Smooth muscle cell (in vitro differentiated cells): ENCODE measurements at regions not wholly inside any gene's neighbourhood (a gene's known extent, or its start where the extent isn't known, plus 50 kb on each side); places are given as distances from the start of the nearest gene placed in this dataset.
A peak's percentile ranks its signal among the peaks of the same experiment; 100 is the strongest.

Experiments
- DNase-seq: peaks from one replicate; lab custom pipeline; 2025; ENCODE audit not compliant: unreplicated experiment; lab: John Stamatoyannopoulos, UW
- H2AFZ ChIP-seq: fragments of 200-600 bp; sonication (generic); 2 replicates; pipeline ENCODE4 v1.6.0; 2016; ENCODE audit warnings: antibody characterized with exemption, low read depth, mild to moderate bottlenecking
- H3F3A ChIP-seq: fragments of 200-600 bp; sonication (generic); 2 replicates; pipeline ENCODE4 v1.6.0; 2017; ENCODE audit warnings: antibody characterized with exemption, low read depth
- H3K27ac ChIP-seq: fragments of 200-600 bp; sonication (generic); 2 replicates; pipeline ENCODE4 v1.5.1; 2016; ENCODE audit warnings: low read depth, mild to moderate bottlenecking
- H3K27me3 ChIP-seq: fragments of 200-600 bp; sonication (generic); 2 replicates; pipeline ENCODE4 v1.6.1; 2016; ENCODE audit warnings: low read depth, mild to moderate bottlenecking
- H3K36me3 ChIP-seq: fragments of 200-600 bp; sonication (generic); 2 replicates; pipeline ENCODE4 v1.5.1; 2016; ENCODE audit warnings: low read depth
- H3K4me1 ChIP-seq: fragments of 200-600 bp; sonication (generic); 2 replicates; pipeline ENCODE4 v1.5.1; 2016; ENCODE audit warnings: low read depth
- H3K4me2 ChIP-seq: fragments of 200-600 bp; sonication (generic); 2 replicates; pipeline ENCODE4 v1.6.0; 2016; ENCODE audit warnings: mild to moderate bottlenecking
- H3K4me3 ChIP-seq: fragments of 200-600 bp; sonication (generic); 2 replicates; pipeline ENCODE4 v1.5.1; 2016; ENCODE audit warnings: mild to moderate bottlenecking
- H3K79me2 ChIP-seq: fragments of 200-600 bp; sonication (generic); 2 replicates; pipeline ENCODE4 v1.6.0; 2016; ENCODE audit warnings: low read depth, mild to moderate bottlenecking
- H3K9ac ChIP-seq: fragments of 200-600 bp; sonication (generic); 2 replicates; pipeline ENCODE4 v1.6.0; 2016; ENCODE audit warnings: low read depth
- H3K9me3 ChIP-seq: fragments of 200-600 bp; sonication (generic); replicated peaks from 2 replicates; pipeline ENCODE4 v1.5.1; 2016; ENCODE audit warnings: low read depth
- H4K20me1 ChIP-seq: fragments of 200-600 bp; sonication (generic); 2 replicates; pipeline ENCODE4 v1.6.0; 2016; ENCODE audit warnings: low read depth
- WGBS: methylation state at CpG from one replicate; pipeline ENCODE4 v1.1.7; 2016; ENCODE audit warnings: low lambda C conversion rate; 5-methylcytosine and 5-hydroxymethylcytosine counted together
- TF ChIP-seq, protein P1 (sequence below): fragments of 200-600 bp; sonication (generic); IDR thresholded peaks from 2 replicates; pipeline ENCODE4 v1.5.1; 2017; ENCODE audit warnings: borderline replicate concordance, mild to moderate bottlenecking, antibody characterized with exemption; ENCODE audit not compliant: insufficient read depth, poor library complexity, severe bottlenecking

DNA sequence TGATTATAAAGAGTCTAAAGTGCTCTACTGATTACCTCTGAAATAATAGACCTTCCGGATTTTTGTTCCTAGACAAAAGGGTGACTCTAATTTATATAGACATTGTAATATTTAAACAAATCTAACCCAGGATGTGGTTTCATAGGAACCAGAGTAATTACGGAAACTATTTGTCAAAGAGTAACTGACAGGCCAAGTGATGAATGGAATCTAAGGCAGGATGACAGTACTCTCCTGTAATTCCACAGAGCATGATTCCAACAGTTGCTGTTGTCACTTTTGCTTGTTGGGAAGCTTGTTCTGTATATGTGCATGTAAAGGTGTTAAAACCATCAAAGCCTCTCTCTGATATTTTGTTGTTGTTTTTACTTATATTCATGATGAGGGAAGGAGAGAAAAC is 1141.0 kb downstream of the IGSF11 start:
- no peaks in the 10 kb centered on the region for H3K27me3 ChIP-seq
- no peaks in the 10 kb centered on the region for H3F3A ChIP-seq
- no peaks in the 10 kb centered on the region for H4K20me1 ChIP-seq
- 80% methylated on average over 2 of the region's 2 CpGs for WGBS
- no peak overlapping the region for H2AFZ ChIP-seq
- peaks cover 1% of the 10 kb centered on the region for H3K4me1 ChIP-seq
- H3K9me3 ChIP-seq, result no peaks in the 10 kb centered on the region
- no peak for DNase-seq
- H3K27ac ChIP-seq, result no peak overlapping the region
- H3K4me3 ChIP-seq, result no peak overlapping the region
- H3K79me2 ChIP-seq, result no peaks in the 10 kb centered on the region
- H3K4me2 ChIP-seq, result no peak overlapping the region
- H3K36me3 ChIP-seq, result no peaks in the 10 kb centered on the region
- no peak overlapping the region for H3K9ac ChIP-seq
- TF ChIP-seq, protein P1, sequence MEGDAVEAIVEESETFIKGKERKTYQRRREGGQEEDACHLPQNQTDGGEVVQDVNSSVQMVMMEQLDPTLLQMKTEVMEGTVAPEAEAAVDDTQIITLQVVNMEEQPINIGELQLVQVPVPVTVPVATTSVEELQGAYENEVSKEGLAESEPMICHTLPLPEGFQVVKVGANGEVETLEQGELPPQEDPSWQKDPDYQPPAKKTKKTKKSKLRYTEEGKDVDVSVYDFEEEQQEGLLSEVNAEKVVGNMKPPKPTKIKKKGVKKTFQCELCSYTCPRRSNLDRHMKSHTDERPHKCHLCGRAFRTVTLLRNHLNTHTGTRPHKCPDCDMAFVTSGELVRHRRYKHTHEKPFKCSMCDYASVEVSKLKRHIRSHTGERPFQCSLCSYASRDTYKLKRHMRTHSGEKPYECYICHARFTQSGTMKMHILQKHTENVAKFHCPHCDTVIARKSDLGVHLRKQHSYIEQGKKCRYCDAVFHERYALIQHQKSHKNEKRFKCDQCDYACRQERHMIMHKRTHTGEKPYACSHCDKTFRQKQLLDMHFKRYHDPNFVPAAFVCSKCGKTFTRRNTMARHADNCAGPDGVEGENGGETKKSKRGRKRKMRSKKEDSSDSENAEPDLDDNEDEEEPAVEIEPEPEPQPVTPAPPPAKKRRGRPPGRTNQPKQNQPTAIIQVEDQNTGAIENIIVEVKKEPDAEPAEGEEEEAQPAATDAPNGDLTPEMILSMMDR, result no peak

DNA sequence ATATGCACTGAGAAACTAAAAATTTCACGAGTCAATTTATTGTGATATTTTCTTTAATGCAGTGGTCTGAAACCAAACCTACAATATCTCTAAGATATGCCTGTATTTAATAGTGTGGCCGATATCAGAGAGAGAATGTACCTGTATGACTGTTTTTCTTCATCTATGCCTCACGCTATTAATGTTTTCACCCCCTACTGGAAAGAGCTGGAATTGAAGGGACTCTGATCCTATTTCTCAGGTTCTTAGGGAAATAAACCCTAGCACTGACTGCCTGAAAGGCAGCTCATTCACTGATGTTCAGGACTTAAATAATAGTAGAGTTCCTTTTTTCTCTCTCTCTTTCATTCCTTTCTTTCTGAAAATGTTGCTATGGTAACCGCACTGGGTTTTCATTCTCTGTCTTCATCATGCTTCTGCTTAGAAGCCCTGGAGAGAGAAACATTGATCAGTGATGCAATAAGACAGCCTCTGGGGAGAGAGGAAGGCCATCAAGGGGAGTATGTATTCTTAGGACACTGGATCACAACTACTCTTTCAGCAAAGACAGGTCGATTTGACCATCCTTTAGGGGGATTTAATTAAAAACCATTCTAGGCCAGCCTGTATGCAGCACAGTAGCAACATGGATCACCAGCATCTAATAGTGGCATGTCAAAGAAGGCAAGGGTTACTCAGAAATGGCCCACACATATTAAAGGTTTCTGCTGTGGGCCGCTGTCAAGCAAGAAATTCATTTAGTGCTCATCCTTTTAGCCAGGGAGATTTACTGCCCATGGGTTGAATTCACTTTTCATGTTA is 1135.7 kb downstream of the IGSF11 start:
- Histone ChIP-seq H3F3A (no peaks in the 10 kb centered on the region), H3K9ac (no peak overlapping the region), H3K27me3 (no peaks in the 10 kb centered on the region), H3K4me1 (no peaks in the 10 kb centered on the region), H3K27ac (no peak overlapping the region), H4K20me1 (no peaks in the 10 kb centered on the region), H2AFZ (no peak overlapping the region), H3K79me2 (no peaks in the 10 kb centered on the region), H3K4me3 (no peak overlapping the region), H3K36me3 (no peaks in the 10 kb centered on the region), H3K4me2 (no peak overlapping the region), H3K9me3 (no peaks in the 10 kb centered on the region)
- no peak for DNase-seq
- TF ChIP-seq, protein P1, result peak; percentile 17
- WGBS, result 47% methylated on average over 6 of the region's 6 CpGs

DNA sequence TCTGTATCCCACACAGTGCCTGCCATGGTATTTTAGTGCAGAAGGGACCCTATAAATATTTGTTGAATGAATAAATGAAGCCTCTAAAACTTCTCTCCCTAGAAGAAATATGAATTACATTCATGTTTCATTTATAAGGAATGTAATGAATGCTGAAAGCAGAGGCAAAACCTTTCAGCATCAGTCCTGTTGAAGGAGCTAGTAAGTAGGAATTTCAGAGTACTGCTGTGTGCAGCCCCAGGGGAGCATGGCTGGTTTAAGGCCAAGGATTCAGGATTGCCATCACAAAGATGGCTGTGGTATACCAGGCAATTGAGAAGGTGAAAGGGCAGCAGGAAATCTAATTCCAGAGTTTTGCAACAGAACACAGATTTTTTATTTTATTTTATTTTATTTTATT is 1131.4 kb downstream of the IGSF11 start:
- TF ChIP-seq, protein P1, result no peak
- H3K4me3 ChIP-seq, result no peak overlapping the region
- no peak overlapping the region for H3K27ac ChIP-seq
- no peak overlapping the region for H3K4me2 ChIP-seq
- no peaks in the 10 kb centered on the region for H3K4me1 ChIP-seq
- H2AFZ ChIP-seq, result no peak overlapping the region
- no peaks in the 10 kb centered on the region for H3K79me2 ChIP-seq
- H3K9ac ChIP-seq, result no peak overlapping the region
- H4K20me1 ChIP-seq, result no peaks in the 10 kb centered on the region
- H3K36me3 ChIP-seq, result no peaks in the 10 kb centered on the region
- no peaks in the 10 kb centered on the region for H3K9me3 ChIP-seq
- no peaks in the 10 kb centered on the region for H3K27me3 ChIP-seq
- DNase-seq, result no peak
- H3F3A ChIP-seq, result no peaks in the 10 kb centered on the region
